GM12865 (cell line): ENCODE measurements at regions not wholly inside any gene's neighbourhood (a gene's known extent, or its start where the extent isn't known, plus 50 kb on each side); places are given as distances from the start of the nearest gene placed in this dataset.

Source experiments
- DNase-seq: peaks from one replicate; pipeline ENCODE4 v3.0.0; 2010; ENCODE audit warnings: low read depth
- H3K4me3 ChIP-seq: 2 replicates; pipeline ENCODE4 v1.5.1; 2011; ENCODE audit warnings: mild to moderate bottlenecking, low read depth, low read length, control low read depth
- CTCF ChIP-seq: IDR thresholded peaks from 2 replicates; pipeline ENCODE4 v1.5.1; 2011; ENCODE audit warnings: low read length, control low read depth, low read depth, inconsistent platforms; ENCODE audit not compliant: insufficient read depth; ENCODE audit errors: missing control alignments

GRCh38 chr17:52532373-52532772, 373.9 kb upstream of the CA10 start:
- TF ChIP-seq CTCF, result no peak
- H3K4me3 ChIP-seq, result no peak overlapping the region

GRCh38 chr17:52524096-52524637, 365.7 kb upstream of the CA10 start:
- no peak for TF ChIP-seq CTCF
- H3K4me3 ChIP-seq, result no peak overlapping the region
- no peak for DNase-seq

More at GRCh38 chr17:52532373-52532772, 373.9 kb upstream of the CA10 start:
- no peak for DNase-seq

- H3K4me3 ChIP-seq, result no peak overlapping the region
These were observed 358.7 kb upstream of the CA10 start for GRCh38 chr17:52517176-52517575.

GRCh38 chr17:52515927-52516326, 357.4 kb upstream of the CA10 start:
- no peak for TF ChIP-seq CTCF
- DNase-seq, result no peak
- H3K4me3 ChIP-seq, result no peak overlapping the region

More at GRCh38 chr17:52517176-52517575, 358.7 kb upstream of the CA10 start:
- DNase-seq, result no peak
- TF ChIP-seq CTCF, result no peak

- TF ChIP-seq CTCF, result no peak
- no peak for DNase-seq
- H3K4me3 ChIP-seq, result no peak overlapping the region
These were observed 347.1 kb upstream of the CA10 start for GRCh38 chr17:52505601-52506000.

- no peak overlapping the region for H3K4me3 ChIP-seq
- no peak for TF ChIP-seq CTCF
- no peak for DNase-seq
These were observed 345.6 kb upstream of the CA10 start for GRCh38 chr17:52504081-52504480.

- TF ChIP-seq CTCF, result no peak
- no peak for DNase-seq
These were observed 337.1 kb upstream of the CA10 start for GRCh38 chr17:52495646-52496045.

More at GRCh38 chr17:52495646-52496045, 337.1 kb upstream of the CA10 start:
- no peak overlapping the region for H3K4me3 ChIP-seq
